GM13976 (cell line): ENCODE measurements at regions not wholly inside any gene's neighbourhood (a gene's known extent, or its start where the extent isn't known, plus 50 kb on each side); places are given as distances from the start of the nearest gene placed in this dataset.

Source experiments
- DNase-seq: peaks from one replicate; pipeline ENCODE4 v3.0.0; 2012; ENCODE audit warnings: low spot score
- CTCF ChIP-seq: IDR thresholded peaks from 2 replicates; pipeline ENCODE4 v1.5.1; 2012; ENCODE audit warnings: borderline replicate concordance, mild to moderate bottlenecking; ENCODE audit not compliant: insufficient read depth; ENCODE audit errors: extremely low read depth, missing control alignments, control extremely low read depth
- in situ Hi-C: fragments of 300-500 bp; cut with MboI; formaldehyde crosslinking; loops from one replicate; pipeline ENCODE4 v1.12.0; 2022; ENCODE audit warnings: low sequenced_read_pairs, mixed read lengths, inconsistent platforms; ENCODE audit not compliant: unreplicated experiment

DNA sequence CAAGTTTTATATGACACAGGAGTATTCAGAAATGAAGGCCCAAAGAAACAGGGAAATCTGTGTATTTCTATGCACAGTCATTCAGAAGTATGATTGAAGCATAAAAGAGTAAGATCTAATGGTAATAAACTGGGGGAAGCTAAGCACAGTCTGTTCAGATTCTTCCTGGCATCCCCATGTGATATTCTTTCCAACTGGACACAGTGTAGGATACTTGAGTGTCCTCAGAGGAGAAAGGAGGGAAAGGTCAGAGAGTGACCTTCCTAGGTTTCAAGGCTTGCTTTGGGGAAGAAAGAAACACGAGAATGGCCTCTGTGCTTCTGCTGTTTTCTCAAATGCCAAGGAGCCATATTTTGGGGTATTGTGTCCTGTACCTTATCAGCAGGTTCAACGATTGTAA is 1798.4 kb upstream of the WWC1 start:
- DNase-seq = no peak
- in situ Hi-C loops = no loop called here
- no peak for TF ChIP-seq CTCF

DNA sequence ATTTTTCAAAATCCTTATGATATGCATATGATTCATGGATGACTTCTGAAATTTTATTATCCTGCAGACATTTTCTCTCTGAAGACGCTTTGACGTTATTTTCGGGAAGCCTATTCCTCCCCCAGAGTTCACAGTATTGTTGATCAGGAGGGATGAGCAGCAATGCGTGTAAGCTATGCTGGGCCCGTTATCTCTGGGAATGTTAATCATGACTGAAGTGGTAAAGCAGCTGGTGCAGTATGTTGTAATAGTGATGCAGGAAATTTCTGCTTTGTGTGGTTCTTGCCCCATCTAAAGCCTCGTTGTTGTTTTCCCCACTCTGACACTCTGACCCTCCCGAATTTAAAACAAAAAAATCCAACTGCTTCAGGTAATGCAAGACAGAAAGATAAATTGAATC is 1797.8 kb upstream of the WWC1 start:
- in situ Hi-C loops = no loop called here
- DNase-seq = no peak
- no peak for TF ChIP-seq CTCF

GRCh38 chr5:166497496-166498104 is 1793.8 kb upstream of the WWC1 start:
- in situ Hi-C loops = no loop called here
- DNase-seq = no peak
- no peak for TF ChIP-seq CTCF

GRCh38 chr5:166499447-166500240 is 1791.8 kb upstream of the WWC1 start:
- in situ Hi-C loops = no loop called here
- TF ChIP-seq CTCF = no peak
- no peak for DNase-seq

- no peak for TF ChIP-seq CTCF
- no peak for DNase-seq
- in situ Hi-C loops = no loop called here
Measured at GRCh38 chr5:166503506-166503905, 1787.9 kb upstream of the WWC1 start.

GRCh38 chr5:166505067-166505466 is 1786.4 kb upstream of the WWC1 start:
- no peak for TF ChIP-seq CTCF
- in situ Hi-C loops = no loop called here
- DNase-seq = no peak

DNA sequence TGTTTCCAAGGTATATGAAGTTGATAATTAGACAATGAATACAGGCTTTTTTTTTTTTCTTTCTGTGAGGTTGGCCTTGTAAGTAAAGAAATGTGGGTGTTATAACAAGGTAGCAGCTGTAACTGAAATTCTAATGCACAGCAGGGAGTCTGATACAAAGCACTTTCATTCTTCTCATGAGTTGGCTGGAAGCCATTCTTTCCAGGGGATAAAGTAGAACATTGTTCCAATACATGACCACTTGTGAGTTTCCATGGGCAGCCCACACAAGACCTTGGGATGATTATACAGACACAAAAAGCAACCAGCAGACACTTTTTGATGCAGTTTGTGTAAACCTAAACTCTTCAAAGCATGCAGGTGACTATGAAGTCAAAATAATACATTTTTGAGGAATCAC is 1785.9 kb upstream of the WWC1 start:
- in situ Hi-C loops = no loop called here
- TF ChIP-seq CTCF = no peak
- DNase-seq = no peak
